ENCODE measurements at regions not wholly inside any gene's neighbourhood (a gene's known extent, or its start where the extent isn't known, plus 50 kb on each side); places are given as distances from the start of the nearest gene placed in this dataset.

GRCh38 chr4:126993351-126993750 lies 639.4 kb upstream of the INTU start:
- FAIRE-seq (no peak), DNase-seq (ENCODE audit: low read depth, low spot score) (no peak)
- Histone ChIP-seq H3K4me2 (ENCODE audit: insufficient read depth, low read length) (no peak overlapping the region), H3K9me1 (replicated peaks; ENCODE audit: control insufficient read depth, extremely low read depth, insufficient read depth, low read length) (no peaks in the 10 kb centered on the region), H4K20me1 (replicated peaks; ENCODE audit: control insufficient read depth, extremely low read depth, insufficient read depth, low read length) (no peaks in the 10 kb centered on the region), H3K27ac (ENCODE audit: insufficient read depth, low read depth, low read length) (no peak overlapping the region), H3K9ac (replicated peaks; ENCODE audit: extremely low read depth, insufficient read depth, low read length) (no peak overlapping the region), H3K4me1 (ENCODE audit: control insufficient read depth, extremely low read depth, insufficient read depth, low read length) (no peaks in the 10 kb centered on the region), H3K4me3 (replicated peaks in 1 of 3; ENCODE audit: insufficient read depth in 1 of 3, low read depth in 1 of 3, low read length in 3 of 3) (no peak overlapping the region), H3K9me3 (replicated peaks; ENCODE audit: control insufficient read depth, insufficient read depth, low read length) (no peaks in the 10 kb centered on the region), H3K27me3 (ENCODE audit: control insufficient read depth in 2 of 2, insufficient read depth in 2 of 2, low read length in 2 of 2) (no peaks in the 10 kb centered on the region), H3K36me3 (ENCODE audit: control insufficient read depth in 2 of 2, extremely low read depth in 1 of 2, insufficient read depth in 2 of 2, low read length in 2 of 2) (no peaks in the 10 kb centered on the region), H3K79me2 (ENCODE audit: control insufficient read depth, insufficient read depth, low read length) (no peaks in the 10 kb centered on the region), H2AFZ (ENCODE audit: low read depth, low read length) (no peak overlapping the region)
- intact Hi-C loops (cut with micrococcal nuclease) (no loop called here), dilution Hi-C loops (cut with MboI; ENCODE audit: extremely low pct_ligation_motif_present, low sequenced_read_pairs) (no loop called here)
- POLR2A ChIA-PET = no interaction called here
- TF ChIP-seq GATA2 (IDR thresholded peaks at IDR 0.05; ENCODE audit: insufficient read depth, insufficient read length, low read depth, low read length) (no peak), POLR2AphosphoS5 (IDR thresholded peaks at IDR 0.05; ENCODE audit: insufficient read depth, low read depth, low read length) (no peak), CTCF (IDR thresholded peaks at IDR 0.05; ENCODE audit: extremely low read depth in 1 of 2, insufficient read depth in 1 of 2, low read depth in 1 of 2, low read length in 2 of 2) (no peak), EZH2 (IDR thresholded peaks at IDR 0.05; ENCODE audit: borderline replicate concordance, low read depth, low read length, severe bottlenecking) (no peak), FOS (IDR thresholded peaks at IDR 0.05; ENCODE audit: borderline replicate concordance, insufficient read depth, low read length) (no peak), POLR2A (IDR thresholded peaks at IDR 0.05; ENCODE audit: low read depth, low read length) (no peak), MAX (IDR thresholded peaks at IDR 0.05; ENCODE audit: insufficient read depth, insufficient read length) (no peak), JUN (IDR thresholded peaks at IDR 0.05; ENCODE audit: borderline replicate concordance, insufficient read depth, insufficient read length, low read depth) (no peak), MYC (IDR thresholded peaks at IDR 0.05; ENCODE audit: low read depth, low read length) (no peak)
- CTCF ChIA-PET = no interaction called here
- no TSS peak for BruUV-seq (replicated peaks)
